ENCODE measurements at regions not wholly inside any gene's neighbourhood (a gene's known extent, or its start where the extent isn't known, plus 50 kb on each side); places are given as distances from the start of the nearest gene placed in this dataset.

DNA sequence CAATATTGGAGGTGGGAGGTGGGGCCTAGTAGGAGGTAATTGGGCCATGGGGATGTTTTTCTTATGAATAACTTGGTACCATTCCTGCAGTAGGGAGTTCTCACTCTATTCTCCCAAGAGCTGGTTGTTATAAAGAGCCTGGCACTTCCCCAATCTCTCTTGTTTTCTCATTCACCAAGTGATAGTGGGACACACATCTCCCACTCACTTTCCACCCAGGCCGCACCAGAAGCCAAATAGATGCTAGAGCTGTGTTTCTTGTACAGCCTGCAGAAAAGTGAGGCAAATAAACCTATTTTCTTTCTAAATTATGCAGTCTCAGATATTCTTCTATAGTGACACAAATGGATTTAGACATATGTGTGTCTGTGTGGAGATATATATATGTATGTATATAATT is 117.6 kb downstream of the ANKRD50 start:
- DNase-seq (ENCODE audit: low spot score) = no peak

DNA sequence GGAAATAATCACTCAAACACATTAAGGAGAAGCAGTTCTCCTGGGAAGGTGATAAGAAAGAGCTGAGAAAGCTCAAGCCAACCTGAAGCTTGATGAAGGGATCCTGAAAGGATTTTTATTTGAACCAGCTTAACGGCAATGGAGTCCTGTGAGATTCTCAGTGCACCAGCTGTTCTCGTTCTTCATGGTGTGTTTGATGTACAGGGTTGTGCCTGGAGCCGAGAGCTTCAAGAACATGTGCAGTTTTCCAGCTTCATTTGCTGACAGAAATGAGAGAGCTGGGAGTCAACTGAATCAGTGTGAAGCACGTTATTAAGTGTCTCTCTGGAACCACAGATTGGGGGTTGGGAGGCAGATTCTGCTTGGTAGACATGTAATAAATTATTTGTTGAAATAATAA is 115.7 kb downstream of the ANKRD50 start:
- no peak for DNase-seq (ENCODE audit: low spot score)

DNA sequence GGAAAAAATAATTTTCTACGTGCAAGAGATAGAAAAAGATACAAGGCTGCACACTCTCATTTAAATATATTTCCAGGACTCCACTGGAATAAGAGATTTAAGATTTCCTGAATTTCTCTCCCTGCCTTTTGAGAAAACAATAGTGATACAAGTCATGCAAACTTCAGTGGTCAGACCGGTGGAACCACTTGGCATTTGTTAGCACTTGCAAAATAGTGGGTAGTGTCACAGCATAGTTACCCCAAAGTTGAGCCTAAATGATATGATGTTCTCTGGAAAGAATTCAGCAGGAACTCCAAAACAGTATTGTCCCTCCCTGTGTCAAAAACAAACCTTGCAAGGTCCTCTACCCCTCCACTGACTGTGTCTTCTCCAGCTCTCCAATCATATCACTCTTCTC is 102.3 kb downstream of the ANKRD50 start:
- DNase-seq (ENCODE audit: low spot score) = no peak

Small RNAs in the stretch of these regions (small RNA-seq; reads per million reads assigned to genes)
- gene AC093767.1 = 0 reads per million in 2 experiments
